Activated CD4-positive, alpha-beta T cell treated with anti-CD3 and anti-CD28 coated beads for 48 hours (primary cell): ENCODE measurements at regions not wholly inside any gene's neighbourhood (a gene's known extent, or its start where the extent isn't known, plus 50 kb on each side); places are given as distances from the start of the nearest gene placed in this dataset.

Experiments used
- DNase-seq: peaks from one replicate; pipeline ENCODE4 v3.0.0-alpha.2; 2020

GRCh38 chr2:41870265-41870585 is 177.6 kb upstream of the PKDCC start:
- DNase-seq = no peak

DNA sequence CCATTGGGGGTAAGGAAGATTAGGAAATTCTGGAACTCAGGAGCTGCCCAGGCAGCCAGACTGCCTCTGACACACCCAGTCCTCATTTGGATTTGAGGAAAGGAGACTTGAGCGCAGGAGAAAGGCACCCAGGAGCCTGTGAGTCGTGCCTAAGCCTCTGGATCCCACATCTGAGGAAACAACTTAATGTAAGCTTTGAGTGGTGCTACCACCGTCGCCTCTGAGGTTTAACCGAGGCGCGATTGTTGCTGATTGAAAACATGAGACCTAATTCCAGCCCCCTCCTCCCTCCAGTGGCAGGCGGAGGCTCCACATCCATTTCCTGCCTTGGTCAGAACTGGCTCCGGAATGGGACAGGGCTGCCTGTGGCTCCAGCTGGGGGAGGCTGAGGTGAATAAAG is 176.7 kb upstream of the PKDCC start:
- DNase-seq = no peak

DNA sequence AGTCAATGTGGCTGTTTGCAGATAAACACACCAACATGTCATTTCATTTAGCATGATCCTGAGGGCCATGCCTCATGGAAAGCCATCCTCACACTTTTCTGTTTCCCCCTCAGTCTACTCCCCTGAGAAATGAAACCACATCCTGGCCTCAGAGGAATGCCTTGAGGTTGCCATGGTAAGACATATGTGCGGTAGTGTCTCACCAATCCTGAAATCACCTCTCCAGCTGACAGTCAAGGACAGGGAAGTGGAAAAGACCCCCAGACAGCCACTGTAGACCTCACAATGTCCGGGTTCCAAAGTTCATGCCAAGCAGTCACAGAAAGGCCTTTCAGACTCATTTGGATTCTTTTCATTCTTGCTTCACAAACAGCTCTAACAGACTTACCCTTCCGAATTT is 175.2 kb upstream of the PKDCC start:
- no peak for DNase-seq

DNA sequence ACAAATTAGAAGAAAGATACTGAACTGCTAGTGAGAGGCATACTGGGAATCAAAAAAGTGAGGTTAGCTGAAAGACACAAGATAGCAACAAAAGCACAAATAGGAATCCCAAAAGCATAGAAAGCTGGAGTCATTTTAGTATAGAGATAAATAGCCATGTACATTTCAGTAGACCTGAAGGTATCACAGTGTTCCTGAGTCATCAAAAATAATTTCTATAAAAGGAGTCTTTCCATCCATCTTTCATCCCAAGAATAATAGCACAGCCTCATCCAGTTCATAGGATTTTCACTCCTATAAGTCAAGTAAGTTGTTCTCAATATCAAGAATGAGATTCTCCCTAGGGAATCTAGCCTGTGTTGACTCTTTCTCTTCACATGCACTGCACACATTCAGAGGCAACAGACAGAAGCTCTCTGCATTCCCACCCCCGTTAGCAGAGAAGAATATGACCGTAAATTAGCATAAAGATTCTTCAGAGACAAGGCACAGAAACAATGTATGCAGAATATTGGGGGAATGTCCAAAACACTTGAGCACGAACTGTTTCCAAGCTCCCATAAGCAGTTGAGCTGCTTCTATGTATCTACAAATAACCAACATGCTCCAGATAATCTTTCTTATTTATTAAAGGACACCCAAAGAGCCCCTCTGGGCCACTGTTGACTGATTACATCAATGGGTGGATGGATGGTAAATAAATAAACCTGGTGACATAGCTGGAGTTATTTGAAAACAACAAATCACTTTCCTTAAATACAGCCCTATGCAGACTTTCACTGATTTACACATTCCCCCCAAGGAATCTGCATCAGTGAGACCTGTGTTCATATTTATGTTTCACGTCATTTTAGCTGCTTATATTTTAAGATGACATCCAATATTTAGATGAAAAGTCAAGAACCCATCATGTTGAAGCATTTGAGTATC is 174.5 kb upstream of the PKDCC start:
- no peak for DNase-seq

DNA sequence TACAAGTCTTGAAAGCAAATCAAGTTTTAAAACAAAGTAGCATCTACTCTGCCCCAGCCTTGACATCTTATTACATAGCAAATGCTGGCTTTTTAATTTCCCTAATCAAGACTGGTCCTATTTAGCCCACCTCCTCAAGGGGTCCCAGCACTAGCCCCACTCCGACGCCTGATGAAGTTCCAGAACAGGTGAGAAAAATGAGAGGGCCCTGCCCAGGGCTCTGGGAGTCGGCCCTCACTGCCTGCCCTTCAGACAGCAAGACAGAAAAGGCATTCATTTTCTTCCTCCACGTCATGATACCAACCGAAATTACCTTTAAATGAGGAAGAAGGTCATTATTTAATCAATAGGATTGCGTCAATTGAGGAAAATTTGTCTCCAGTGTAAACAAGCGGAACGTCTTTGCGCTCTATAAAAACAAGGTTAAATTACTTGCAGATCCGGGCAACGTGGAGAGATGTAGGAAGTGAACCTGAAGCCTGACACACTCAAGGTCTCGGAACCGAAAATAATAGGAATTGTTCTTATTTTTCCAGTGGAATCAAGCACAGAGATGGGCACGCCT is 170.6 kb upstream of the PKDCC start:
- no peak for DNase-seq

GRCh38 chr2:41878056-41878455 is 169.8 kb upstream of the PKDCC start:
- DNase-seq = no peak

- no peak for DNase-seq
Measured at GRCh38 chr2:41878716-41879234, 169.0 kb upstream of the PKDCC start.

DNA sequence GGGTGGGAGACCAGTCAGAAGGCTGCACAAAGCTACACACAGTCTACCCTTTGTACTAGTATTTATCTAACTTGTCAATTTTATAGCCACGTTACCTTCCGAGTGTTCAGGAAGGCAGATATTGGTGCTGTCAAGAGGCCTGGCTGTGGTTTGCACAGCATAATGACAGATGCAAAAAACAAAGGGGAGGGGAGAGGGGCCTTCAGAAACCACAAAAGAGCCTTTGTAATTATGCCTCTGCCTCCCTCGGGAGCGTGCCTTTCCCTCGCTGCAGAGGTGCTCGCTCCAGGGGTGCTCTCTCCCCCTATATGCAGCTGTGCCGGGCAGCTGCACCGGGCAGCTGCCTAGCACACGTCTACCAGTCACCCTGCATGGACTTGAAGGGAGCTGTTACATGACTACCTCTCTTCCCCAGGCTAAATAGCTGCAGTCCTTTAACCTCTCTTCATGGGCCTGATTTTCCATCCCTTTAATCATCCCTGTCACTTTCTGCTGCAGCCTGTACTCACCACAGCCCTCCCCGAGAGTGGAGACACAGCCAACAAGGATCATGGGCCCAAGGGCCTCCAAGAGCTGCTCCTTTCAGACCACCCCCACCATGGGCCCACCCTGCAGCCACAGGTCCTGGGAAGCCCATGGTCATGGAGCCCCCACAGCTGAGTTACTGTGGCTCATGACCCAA is 168.4 kb upstream of the PKDCC start:
- DNase-seq = no peak

- DNase-seq = no peak
Measured at GRCh38 chr2:41880561-41881243, 167.1 kb upstream of the PKDCC start.

DNA sequence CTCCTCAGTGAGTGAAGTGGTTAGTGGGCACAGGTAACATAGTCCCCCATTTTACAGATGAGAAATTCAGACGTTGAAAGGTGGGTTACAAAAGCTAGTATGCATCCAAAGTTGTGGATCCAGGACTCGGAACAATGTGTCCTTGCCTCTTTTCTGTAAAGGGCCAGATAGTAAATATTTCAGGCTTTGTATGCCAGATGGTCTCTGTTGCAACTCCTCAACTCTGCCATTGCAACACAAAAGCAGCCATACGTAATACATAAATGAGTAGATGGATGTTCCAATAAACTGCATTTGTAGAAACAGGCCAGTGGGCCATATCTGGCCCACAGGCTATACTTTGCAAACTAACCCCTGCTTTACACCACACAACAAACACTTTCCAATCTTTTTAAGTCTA is 166.6 kb upstream of the PKDCC start:
- no peak for DNase-seq

GRCh38 chr2:41884718-41885117 is 163.1 kb upstream of the PKDCC start:
- DNase-seq = no peak

DNA sequence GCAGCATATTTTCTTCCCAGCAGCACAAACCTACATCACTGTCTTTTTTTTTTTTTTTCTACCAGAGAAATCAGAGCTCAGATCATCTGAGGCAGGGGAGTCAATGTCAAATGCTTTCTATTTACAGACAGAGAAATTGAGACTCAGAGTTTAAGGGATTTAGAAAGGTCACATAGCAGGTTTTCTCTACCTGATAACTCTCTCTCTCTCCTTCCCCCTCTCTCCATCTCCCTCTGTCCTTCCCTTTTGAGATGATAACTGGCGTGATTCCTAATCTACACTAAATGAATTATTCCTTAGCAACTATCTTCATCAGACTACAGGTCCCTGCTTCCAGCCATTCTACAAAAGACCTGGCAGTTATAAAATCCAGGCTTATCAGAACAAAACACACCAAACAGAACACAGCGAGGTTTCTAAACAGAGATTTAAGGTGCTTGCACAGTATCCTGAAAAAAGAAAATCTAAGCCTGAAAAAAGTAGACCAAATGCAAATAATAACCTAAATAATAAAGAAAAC is 161.6 kb upstream of the PKDCC start:
- DNase-seq = no peak

DNA sequence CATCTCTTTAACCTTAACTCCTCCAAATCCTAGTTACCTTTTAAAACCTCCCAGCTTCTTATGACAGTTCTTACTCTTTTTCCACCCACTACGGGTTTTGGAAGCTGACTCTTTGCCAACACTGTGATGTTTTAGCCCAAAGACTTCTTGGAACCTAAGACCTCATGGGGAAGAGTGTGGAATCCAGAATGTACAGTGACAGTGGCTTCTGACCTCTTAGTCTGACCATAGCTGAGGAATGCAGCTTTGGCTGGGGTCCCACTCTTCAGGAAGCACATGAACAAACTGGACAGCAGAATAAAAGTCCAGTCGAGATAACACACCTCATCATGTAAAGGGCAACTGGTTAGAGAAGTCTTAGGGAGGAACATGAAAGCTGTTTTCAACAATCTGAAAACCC is 161.1 kb upstream of the PKDCC start:
- no peak for DNase-seq

- no peak for DNase-seq
Measured at GRCh38 chr2:41890341-41890740, 157.5 kb upstream of the PKDCC start.

DNA sequence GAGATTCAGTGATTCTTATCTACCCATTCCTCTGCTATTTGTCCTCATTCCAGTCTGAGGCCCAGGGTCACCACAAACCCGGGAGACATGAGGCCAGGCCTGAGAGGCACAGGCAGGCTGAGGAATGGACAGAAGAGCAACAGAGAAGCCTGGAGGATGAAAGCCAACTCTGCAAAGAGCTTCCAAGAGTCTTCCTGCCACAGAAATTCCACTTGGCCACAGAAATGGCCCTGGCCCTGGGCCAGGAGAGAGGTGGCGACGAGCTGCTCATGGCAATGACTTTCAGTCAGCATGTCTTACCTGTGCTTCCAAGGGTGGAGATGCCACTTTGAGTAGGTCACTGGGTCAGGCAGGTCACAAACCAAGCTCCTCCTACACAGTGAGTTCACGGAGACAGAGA is 155.3 kb upstream of the PKDCC start:
- DNase-seq = no peak

- no peak for DNase-seq
Measured at GRCh38 chr2:41894563-41895333, 153.1 kb upstream of the PKDCC start.

DNA sequence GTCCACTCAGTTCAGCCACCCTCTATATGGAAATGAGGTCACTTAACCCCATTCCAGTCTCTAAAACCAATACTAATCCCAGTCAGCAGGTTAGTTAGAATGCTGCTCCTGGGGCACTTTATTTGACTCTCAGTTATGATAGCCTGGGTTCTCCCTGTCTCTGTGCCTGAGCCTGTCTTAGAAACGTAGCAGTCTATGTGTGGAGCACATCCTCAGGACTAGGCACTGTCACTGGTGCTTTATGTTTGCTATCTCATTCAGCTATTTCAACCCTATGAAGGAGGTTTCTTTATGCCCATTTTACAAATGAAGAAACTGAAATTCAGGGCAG is 152.5 kb upstream of the PKDCC start:
- DNase-seq = no peak

DNA sequence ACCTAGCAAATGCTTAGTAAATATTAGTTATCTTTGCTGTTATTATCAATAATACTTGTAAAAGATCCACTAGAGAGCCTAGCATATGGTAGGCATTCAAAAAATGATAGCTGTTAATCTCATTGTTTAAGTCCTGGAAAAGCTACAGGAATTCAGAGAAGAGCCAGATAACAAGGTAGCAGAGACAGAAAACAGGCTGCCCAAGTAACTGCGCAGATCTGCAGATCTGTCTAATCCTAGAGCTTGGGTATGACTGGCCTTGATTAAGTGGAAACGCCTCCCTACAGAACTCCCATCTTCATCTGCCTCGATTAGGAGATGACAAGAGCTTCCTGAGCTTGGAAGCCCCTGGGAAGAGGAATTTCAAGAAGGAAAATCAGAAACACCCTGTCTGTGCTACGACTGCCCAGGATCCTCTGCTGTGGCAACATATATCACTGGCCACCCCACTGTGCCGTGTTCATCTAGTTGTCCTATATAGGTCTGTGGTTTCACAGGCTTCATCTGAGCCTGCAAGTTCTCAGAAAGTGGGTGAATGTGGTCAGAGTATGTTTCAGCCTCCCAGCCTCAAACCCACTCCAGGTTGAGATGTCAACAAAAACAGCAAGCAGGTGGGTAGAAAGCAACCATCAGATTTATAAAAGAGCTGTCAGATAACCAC is 151.5 kb upstream of the PKDCC start:
- no peak for DNase-seq

GRCh38 chr2:41899189-41899588 is 148.6 kb upstream of the PKDCC start:
- no peak for DNase-seq

DNA sequence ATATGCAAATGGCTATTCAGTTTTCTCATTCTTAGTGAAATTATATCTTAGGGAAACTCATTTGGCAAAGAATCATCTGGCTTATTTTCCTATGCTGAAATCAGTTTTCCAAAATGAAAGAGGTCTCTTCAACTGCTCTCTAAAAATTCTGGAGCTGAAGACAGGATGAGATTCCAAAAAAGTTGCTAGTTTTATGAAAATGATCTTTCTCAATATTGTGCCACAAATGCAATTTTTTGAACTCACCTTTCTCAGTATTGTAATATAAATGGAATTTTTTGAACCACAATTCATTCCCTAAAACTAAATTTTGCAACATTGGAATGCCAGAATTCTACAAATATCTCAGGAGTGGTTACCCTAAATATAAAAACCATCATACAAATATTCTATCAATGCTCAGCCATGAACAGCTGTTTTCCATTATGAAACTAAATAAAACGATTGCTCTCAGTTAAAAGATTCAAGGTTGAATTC is 147.7 kb upstream of the PKDCC start:
- no peak for DNase-seq

DNA sequence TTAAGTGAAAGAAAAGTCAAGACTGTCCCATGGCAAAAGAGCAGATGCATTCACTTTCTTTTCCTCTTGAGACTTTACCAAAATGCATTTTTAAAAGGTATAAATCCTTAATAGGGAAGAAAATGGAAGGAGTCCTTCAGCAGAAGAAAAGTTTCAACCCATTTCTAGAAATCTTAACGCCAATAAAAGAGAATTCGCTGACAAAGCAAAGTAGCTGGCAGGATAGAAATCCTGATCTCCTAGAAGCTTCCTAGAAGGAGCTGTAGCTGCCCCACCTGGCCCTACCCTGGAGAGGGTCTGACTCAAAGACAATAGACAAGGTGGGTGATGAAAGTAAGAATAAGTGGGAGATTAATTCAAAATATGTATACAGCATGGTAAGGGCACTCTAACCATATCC is 144.9 kb upstream of the PKDCC start:
- no peak for DNase-seq
